H1 (cell line): ENCODE measurements at regions not wholly inside any gene's neighbourhood (a gene's known extent, or its start where the extent isn't known, plus 50 kb on each side); places are given as distances from the start of the nearest gene placed in this dataset.

Experiments
- ASH2L ChIP-seq: fragments of 200-600, 300-600 bp; sonication (generic); IDR thresholded peaks from one replicate; pipeline ENCODE4 v1.7.1; 2017; ENCODE audit warnings: low read length
- CBX5 ChIP-seq: fragments of 300-800, 300-1000 bp; sonication (generic); IDR thresholded peaks from 2 replicates; pipeline ENCODE4 v1.7.1; 2016; ENCODE audit warnings: antibody characterized with exemption, low read length, low read depth
- CHD1 ChIP-seq: IDR thresholded peaks from 2 replicates; pipeline ENCODE4 v1.6.1; 2012; ENCODE audit warnings: low read depth, low read length, improper control_type of control experiment
- TAF7 ChIP-seq: optimal IDR thresholded peaks from 2 replicates; pipeline ENCODE3; 2011; ENCODE audit warnings: low read depth, mild to moderate bottlenecking, inconsistent platforms, low read length, moderate library complexity, borderline replicate concordance

- TF ChIP-seq CHD1 (no peak), CBX5 (no peak), ASH2L (no peak), TAF7 (no peak)
Observed at GRCh38 chr14:97532052-97532451, 734.9 kb downstream of the VRK1 start (continued).
